ENCODE measurements at regions not wholly inside any gene's neighbourhood (a gene's known extent, or its start where the extent isn't known, plus 50 kb on each side); places are given as distances from the start of the nearest gene placed in this dataset.

- TF ChIP-seq CTCF (conservative IDR thresholded peaks at IDR 0.05; ENCODE audit: low read depth, low read length): no peak
- no peak for TF ChIP-seq EZH2 (IDR thresholded peaks at IDR 0.05; ENCODE audit: low read length, unreplicated experiment)
Observed at GRCh38 chr6:79425589-79426311, 111.5 kb downstream of the LCA5 start.

Data from PC-3 (cell line).